ENCODE measurements at regions not wholly inside any gene's neighbourhood (a gene's known extent, or its start where the extent isn't known, plus 50 kb on each side); places are given as distances from the start of the nearest gene placed in this dataset.

DNA sequence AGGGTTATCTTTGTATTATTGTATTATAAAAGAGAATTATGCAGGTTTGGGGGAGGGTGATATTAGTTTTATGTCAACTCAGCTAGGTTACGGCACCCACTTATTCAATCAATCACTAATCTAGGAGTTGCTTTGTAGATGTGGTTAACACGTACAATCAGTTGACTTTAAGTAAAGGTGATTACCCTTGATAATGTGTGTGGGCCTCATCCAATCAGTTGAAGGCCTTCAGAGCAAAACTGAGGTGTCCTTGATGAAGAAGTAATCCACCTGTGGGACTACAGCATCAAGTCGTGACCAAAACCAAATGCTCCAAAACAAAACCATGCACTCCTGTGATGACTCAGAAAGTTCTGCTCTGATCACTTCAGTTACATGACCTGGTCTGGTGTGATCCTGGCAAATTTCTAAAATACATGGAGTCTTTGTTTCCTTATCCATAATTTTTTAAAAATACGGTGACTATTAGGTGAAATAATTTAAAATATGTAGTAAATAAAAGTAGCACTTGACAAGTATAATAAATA is 114.1 kb downstream of the IYD start:
- H3K27ac ChIP-seq (ENCODE audit: insufficient read depth, low read depth, low read length): no peak overlapping the region
- no peaks in the 10 kb centered on the region for H3K36me3 ChIP-seq (ENCODE audit: control insufficient read depth in 2 of 2, extremely low read depth in 1 of 2, insufficient read depth in 2 of 2, low read length in 2 of 2)
- H3K9me1 ChIP-seq (replicated peaks; ENCODE audit: control insufficient read depth, extremely low read depth, insufficient read depth, low read length): no peaks in the 10 kb centered on the region
- H2AFZ ChIP-seq (ENCODE audit: low read depth, low read length): no peak overlapping the region
- ChIA-PET CTCF (no interaction called here), POLR2A (no interaction called here)
- H3K27me3 ChIP-seq (ENCODE audit: control insufficient read depth in 2 of 2, insufficient read depth in 2 of 2, low read length in 2 of 2): peaks cover 0 to 5% of the 10 kb centered on the region in 2 experiments
- no peak for DNase-seq (ENCODE audit: low read depth, low spot score)
- no peak overlapping the region for H3K4me3 ChIP-seq (replicated peaks in 1 of 3; ENCODE audit: insufficient read depth in 1 of 3, low read depth in 1 of 3, low read length in 3 of 3)
- H3K4me1 ChIP-seq (ENCODE audit: control insufficient read depth, extremely low read depth, insufficient read depth, low read length): no peaks in the 10 kb centered on the region
- no peaks in the 10 kb centered on the region for H3K9me3 ChIP-seq (replicated peaks; ENCODE audit: control insufficient read depth, insufficient read depth, low read length)
- H3K9ac ChIP-seq (replicated peaks; ENCODE audit: extremely low read depth, insufficient read depth, low read length): no peak overlapping the region
- BruUV-seq (replicated peaks): no TSS peak
- no peak overlapping the region for H3K4me2 ChIP-seq (ENCODE audit: insufficient read depth, low read length)
- FAIRE-seq: no peak
- dilution Hi-C loops (cut with MboI; ENCODE audit: extremely low pct_ligation_motif_present, low sequenced_read_pairs) (no loop called here), intact Hi-C loops (cut with micrococcal nuclease) (no loop called here)
- H3K79me2 ChIP-seq (ENCODE audit: control insufficient read depth, insufficient read depth, low read length): no peaks in the 10 kb centered on the region
- no peaks in the 10 kb centered on the region for H4K20me1 ChIP-seq (replicated peaks; ENCODE audit: control insufficient read depth, extremely low read depth, insufficient read depth, low read length)
- TF ChIP-seq, protein P1, sequence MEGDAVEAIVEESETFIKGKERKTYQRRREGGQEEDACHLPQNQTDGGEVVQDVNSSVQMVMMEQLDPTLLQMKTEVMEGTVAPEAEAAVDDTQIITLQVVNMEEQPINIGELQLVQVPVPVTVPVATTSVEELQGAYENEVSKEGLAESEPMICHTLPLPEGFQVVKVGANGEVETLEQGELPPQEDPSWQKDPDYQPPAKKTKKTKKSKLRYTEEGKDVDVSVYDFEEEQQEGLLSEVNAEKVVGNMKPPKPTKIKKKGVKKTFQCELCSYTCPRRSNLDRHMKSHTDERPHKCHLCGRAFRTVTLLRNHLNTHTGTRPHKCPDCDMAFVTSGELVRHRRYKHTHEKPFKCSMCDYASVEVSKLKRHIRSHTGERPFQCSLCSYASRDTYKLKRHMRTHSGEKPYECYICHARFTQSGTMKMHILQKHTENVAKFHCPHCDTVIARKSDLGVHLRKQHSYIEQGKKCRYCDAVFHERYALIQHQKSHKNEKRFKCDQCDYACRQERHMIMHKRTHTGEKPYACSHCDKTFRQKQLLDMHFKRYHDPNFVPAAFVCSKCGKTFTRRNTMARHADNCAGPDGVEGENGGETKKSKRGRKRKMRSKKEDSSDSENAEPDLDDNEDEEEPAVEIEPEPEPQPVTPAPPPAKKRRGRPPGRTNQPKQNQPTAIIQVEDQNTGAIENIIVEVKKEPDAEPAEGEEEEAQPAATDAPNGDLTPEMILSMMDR (IDR thresholded peaks at IDR 0.05; ENCODE audit: extremely low read depth in 1 of 2, insufficient read depth in 1 of 2, low read depth in 1 of 2, low read length in 2 of 2): no peak
- TF ChIP-seq GATA2 (IDR thresholded peaks at IDR 0.05; ENCODE audit: insufficient read depth, insufficient read length, low read depth, low read length) (no peak), POLR2AphosphoS5 (IDR thresholded peaks at IDR 0.05; ENCODE audit: insufficient read depth, low read depth, low read length) (no peak), POLR2A (IDR thresholded peaks at IDR 0.05; ENCODE audit: low read depth, low read length) (no peak), FOS (IDR thresholded peaks at IDR 0.05; ENCODE audit: borderline replicate concordance, insufficient read depth, low read length) (no peak)

Data from endothelial cell of umbilical vein (primary cell).